ENCODE measurements at regions not wholly inside any gene's neighbourhood (a gene's known extent, or its start where the extent isn't known, plus 50 kb on each side); places are given as distances from the start of the nearest gene placed in this dataset.

DNA sequence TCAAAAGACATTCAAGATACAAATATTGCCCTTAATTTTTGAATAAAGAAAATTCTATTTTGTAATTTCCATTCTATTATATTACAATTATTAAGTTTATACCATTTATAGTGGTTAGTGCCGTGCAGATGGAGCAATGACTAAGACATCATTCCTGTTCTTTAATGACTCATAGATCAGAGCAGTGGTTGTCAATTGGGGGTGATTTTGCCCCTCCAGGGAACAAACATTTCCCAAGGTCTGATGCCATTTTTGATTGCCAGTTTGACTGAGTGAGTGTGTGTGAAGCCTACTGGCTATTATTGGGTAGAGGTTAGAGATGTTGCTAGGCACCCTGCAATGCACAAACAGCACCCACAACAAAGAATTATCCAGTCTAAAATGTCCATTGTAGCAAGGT is 97.9 kb upstream of the DDIT4L start:
- in situ Hi-C loops (cut with HindIII; ENCODE audit: low pct_unique_long_range_greater_than_20kb, low sequenced_read_pairs) = no loop called here
- no peak for DNase-seq (ENCODE audit: low read depth, low spot score)

DNA sequence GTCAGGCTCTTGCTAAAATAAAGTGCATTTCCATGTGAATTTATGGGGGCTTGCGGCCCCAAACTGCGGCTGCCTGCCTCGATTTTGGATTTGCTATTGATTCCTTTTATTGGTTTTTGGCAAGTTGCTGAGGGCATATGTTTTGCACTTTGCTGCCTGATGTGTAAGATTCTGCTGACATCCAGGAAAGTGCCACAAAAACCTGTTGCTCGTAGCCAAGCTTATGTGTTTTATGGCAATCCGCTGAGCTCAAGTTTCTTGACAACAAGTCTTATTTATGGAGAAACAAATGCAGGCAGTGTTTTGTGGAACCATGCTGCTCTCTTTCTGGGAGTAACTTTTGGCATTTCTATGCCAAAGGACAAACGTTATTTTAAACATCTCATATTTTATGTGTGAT is 97.3 kb upstream of the DDIT4L start:
- no peak for DNase-seq (ENCODE audit: low read depth, low spot score)
- in situ Hi-C loops (cut with HindIII; ENCODE audit: low pct_unique_long_range_greater_than_20kb, low sequenced_read_pairs) = no loop called here

DNA sequence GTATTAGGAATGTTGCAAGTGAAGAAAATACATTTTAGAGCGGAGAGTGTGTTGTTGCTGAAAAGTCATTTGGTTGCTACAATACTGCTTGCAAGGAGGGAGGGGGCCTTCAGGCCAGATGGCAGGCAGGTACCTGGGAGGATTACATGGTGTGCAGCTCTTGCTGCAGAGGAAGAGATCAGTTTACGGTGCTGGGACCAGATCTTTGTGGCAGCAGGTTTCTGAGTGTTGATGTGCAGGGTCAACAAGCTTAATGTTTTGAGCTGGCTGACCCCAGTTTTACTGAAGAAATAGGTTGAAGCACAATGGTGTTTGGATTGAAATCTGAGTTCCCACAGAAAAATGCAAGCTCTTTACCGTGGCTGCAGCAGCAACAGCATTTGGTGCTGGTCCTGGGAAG is 96.4 kb upstream of the DDIT4L start:
- in situ Hi-C loops (cut with HindIII; ENCODE audit: low pct_unique_long_range_greater_than_20kb, low sequenced_read_pairs) = no loop called here
- DNase-seq (ENCODE audit: low read depth, low spot score) = no peak

DNA sequence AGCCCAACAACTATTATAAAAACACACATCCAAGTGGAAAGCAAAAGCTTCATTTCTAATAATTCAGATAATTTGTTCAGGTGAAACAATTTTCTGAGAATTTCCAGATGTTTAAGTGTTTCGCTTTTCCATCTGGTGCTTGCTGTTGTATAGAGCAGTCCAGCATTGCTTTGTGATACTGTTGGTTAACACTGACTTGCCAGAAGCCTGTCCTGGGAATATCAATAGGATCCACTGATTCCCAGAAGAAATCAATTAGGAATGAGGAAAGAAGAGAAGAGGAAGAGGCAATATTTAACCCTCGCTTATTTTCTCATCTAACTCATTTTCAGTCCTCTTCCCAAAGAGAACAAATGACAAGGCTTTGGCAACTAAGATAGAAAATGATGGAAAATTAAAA is 94.9 kb upstream of the DDIT4L start:
- DNase-seq (ENCODE audit: low read depth, low spot score) = no peak
- in situ Hi-C loops (cut with HindIII; ENCODE audit: low pct_unique_long_range_greater_than_20kb, low sequenced_read_pairs) = no loop called here

DNA sequence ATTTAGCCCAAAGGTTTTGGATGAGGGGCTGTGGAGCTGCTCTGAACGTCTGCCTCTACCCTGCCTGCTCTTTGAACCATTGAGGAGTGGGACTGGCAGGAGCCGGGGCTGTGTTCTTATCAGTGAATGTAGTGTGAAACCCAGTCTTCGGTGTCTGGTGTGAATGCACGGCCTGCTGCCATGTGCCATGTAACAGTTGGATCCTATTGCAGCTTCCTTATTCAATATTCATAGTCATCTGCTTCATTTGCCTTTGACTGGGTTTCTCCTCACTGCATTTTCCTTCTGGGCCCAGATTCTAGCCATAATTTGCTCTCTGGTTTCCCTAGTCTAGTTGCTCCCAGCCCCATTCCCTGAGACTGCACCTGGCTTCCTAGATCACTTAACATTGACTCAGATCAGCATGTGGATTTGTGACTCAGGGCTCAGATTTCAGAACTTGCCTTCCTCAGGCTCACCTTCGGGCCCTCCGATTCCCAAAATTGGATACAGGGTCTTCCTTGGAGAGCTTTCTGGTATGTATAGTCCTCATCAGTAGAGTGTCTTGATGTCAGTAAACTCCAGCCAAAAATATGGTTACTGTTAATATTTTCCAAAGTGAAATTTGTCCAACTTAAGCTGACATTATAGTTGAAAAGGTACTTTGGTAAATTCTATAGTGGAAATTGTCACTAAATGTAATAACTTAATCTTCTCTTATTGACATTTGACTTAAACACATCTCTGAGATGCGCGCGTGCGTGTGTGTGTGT is 94.0 kb upstream of the DDIT4L start:
- in situ Hi-C loops (cut with HindIII; ENCODE audit: low pct_unique_long_range_greater_than_20kb, low sequenced_read_pairs) = no loop called here
- no peak for DNase-seq (ENCODE audit: low read depth, low spot score)

DNA sequence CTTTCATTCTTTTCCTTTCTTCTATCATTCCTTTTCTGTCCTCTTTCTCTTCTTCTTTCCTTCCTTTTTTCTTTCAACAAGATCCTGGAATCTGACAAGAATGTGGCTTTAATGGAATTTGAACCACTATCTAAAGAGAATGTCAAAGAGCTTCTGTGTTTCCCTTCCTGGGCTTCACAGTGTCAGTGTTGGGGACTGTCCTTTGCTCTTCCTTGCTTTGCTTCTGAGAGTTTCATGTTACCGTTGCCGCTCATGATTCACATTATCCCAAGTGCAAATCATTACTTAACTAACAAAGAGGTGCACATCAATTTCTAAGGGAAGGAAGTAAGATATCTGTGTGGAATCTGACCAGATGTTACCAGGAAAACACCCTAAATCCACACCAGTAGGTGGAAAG is 90.5 kb upstream of the DDIT4L start:
- DNase-seq (ENCODE audit: low read depth, low spot score) = no peak
- in situ Hi-C loops (cut with HindIII; ENCODE audit: low pct_unique_long_range_greater_than_20kb, low sequenced_read_pairs) = no loop called here

DNA sequence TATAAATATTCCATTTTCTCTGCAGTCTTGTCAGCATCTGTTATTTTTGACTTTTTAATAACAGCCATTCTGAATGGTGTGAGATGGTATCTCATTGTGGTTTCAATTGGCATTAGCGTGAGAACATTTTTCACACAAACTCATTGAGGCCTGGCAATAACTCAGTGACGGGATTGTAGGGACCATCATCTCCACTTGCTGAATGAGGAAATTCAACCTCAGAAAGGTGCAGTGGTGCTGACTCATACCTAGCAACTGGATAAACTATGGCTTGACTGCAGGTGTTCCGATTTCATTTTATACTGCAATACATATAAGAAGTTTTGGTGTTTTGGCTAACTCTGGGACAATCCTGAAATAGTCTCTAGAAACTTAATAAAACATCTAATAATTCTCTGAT is 88.3 kb upstream of the DDIT4L start:
- DNase-seq (ENCODE audit: low read depth, low spot score) = no peak
- in situ Hi-C loops (cut with HindIII; ENCODE audit: low pct_unique_long_range_greater_than_20kb, low sequenced_read_pairs) = no loop called here

DNA sequence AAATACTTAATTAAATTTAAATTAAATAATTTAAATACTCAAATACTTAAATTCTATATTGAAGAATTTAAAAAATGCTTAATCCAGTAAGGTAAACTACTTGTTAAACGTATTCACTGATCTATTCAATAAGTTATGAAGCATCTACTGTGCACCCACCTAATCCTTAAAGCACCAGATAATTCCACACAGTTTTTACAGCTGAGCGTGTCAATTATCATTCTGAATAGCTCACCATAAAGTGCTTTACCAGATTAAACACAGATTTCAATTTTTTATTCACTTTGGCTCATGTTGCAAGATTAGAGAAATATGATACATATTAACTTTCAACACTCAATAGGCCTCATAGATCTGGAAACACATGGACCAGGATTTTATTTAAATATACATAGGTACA is 79.2 kb upstream of the DDIT4L start:
- DNase-seq (ENCODE audit: low read depth, low spot score) = no peak
- in situ Hi-C loops (cut with HindIII; ENCODE audit: low pct_unique_long_range_greater_than_20kb, low sequenced_read_pairs) = no loop called here

DNA sequence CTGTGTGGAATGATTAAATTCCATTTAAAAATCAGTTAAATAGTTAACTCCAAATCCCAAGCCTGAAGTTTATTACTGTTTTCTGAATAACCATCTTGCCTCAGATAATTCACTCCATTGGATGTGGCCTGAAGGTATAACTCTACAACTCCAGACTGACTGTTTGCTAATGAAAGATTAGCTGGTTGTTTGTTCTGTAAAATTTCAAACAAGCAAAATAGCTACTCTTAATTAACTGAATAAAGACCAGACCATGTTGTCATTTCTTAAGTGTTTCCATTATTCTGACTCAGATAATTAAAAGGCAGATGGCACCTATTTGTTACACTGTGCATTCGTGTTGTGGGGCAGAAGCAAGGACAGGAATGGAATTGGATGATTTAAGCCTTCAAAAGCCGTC is 78.5 kb upstream of the DDIT4L start:
- in situ Hi-C loops (cut with HindIII; ENCODE audit: low pct_unique_long_range_greater_than_20kb, low sequenced_read_pairs) = no loop called here
- no peak for DNase-seq (ENCODE audit: low read depth, low spot score)

DNA sequence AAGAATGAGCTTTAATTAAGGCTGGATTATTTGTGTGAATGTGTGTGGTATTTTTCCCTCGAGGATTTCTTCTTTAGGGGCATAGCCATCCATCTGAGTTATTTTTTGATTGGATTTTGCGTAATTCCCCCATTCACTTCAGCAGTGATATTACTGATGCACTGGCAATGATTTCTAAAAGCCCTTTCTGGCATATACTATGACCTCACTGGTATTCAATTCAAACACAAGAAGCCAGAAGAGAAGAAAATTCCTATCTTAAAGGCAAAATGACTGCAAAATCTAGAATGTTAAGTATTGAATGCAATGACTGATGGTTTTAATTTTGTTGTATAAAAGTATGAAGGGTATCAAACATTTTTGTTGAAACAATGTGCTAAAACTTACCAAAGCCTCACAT is 71.1 kb upstream of the DDIT4L start:
- in situ Hi-C loops (cut with HindIII; ENCODE audit: low pct_unique_long_range_greater_than_20kb, low sequenced_read_pairs) = no loop called here
- no peak for DNase-seq (ENCODE audit: low read depth, low spot score)

DNA sequence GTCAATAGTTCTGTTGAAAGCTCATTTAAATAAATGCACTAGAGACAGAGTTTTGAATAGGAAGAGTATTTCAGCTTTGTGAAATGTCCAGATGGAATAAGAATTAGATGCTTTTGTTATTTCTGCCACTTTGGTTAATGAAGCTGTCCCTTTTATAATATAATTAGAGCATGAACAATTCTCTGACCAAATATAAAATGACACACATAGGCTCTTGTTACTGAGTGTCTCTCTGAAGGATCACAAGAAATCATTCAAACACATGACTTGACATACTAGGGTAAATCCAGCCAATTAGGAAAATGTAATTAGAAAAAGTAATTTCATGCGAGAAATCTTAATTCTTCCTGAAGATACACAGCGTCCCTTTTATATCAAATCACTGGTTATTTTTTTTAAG is 68.4 kb upstream of the DDIT4L start:
- DNase-seq (ENCODE audit: low read depth, low spot score) = no peak
- in situ Hi-C loops (cut with HindIII; ENCODE audit: low pct_unique_long_range_greater_than_20kb, low sequenced_read_pairs) = no loop called here

DNA sequence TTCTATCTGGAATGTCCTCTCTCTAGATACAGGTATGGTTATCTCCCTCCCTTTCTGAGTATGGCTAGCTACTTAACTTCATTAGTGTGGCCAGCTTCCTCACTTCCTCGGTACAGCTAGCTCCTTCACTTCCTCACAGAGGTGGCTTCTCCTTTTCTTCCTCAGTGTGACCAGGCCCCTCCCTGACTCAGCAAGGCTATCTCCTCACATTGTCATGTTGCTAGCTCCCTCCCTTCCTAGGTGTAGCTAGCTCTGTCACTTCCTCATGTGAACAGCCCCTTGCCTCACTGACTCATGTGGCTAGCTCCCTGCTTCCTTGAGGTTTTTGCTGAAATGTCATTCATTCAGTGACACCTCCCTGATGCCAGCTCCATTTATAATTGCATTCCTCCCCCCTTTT is 67.3 kb upstream of the DDIT4L start:
- DNase-seq (ENCODE audit: low read depth, low spot score) = no peak
- in situ Hi-C loops (cut with HindIII; ENCODE audit: low pct_unique_long_range_greater_than_20kb, low sequenced_read_pairs) = no loop called here

DNA sequence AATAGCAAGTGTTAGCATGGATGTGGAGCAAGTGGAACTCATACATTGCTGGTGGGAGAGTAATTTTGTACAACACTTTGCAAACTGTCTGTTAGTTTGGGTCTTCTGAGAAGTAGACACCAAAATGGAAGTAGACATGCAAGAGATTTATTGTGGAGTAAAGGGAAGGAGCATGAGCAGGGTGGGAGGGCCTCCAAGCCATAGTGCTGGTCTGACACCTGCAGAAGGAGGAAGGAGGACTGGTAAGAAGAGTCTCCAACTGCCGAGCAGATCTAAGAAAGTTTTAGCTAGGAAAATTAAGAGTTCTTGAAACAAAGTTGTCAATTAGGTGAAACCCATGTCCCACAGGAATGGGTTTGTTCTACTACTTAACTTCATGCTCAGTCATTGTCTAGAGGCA is 64.0 kb upstream of the DDIT4L start:
- in situ Hi-C loops (cut with HindIII; ENCODE audit: low pct_unique_long_range_greater_than_20kb, low sequenced_read_pairs) = no loop called here
- DNase-seq (ENCODE audit: low read depth, low spot score) = no peak

DNA sequence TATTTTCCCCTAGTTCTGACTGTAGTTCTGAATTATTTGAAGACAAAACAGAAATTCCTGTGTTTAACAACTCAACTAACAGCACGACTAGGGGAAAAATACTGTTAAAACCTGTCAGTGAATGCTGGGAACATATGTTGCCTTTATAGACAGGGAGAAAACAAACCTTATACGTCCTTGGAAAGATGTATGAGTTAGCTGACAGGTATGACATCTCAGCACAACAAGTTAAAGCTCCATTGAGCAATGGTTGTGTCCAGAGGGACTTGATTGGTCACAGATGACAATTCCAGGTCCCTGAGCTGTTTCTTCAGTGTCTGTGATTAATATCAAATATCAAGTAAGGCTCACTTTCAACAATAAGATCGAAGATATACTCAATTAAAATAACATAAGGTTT is 58.2 kb upstream of the DDIT4L start:
- DNase-seq (ENCODE audit: low read depth, low spot score) = no peak
- in situ Hi-C loops (cut with HindIII; ENCODE audit: low pct_unique_long_range_greater_than_20kb, low sequenced_read_pairs) = no loop called here

DNA sequence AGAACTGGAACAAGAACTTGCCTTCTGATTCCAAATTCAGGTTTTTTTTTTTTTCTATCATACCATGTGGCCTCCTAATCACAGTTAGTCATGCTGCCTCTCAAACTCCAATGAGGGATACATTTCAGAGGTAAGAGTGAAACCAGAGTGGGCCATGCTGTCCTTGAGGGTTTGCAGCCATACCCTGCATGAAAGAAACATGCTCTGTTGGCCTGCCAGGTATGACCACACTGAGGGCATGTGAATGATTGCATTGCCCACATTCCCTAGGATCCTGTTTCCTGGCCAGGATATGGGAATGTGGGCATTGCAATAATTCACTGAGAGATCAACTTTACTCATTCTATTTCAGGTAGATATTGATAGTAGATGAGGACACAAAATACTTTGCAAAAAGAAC is 56.4 kb upstream of the DDIT4L start:
- in situ Hi-C loops (cut with HindIII; ENCODE audit: low pct_unique_long_range_greater_than_20kb, low sequenced_read_pairs) = no loop called here
- no peak for DNase-seq (ENCODE audit: low read depth, low spot score)

DNA sequence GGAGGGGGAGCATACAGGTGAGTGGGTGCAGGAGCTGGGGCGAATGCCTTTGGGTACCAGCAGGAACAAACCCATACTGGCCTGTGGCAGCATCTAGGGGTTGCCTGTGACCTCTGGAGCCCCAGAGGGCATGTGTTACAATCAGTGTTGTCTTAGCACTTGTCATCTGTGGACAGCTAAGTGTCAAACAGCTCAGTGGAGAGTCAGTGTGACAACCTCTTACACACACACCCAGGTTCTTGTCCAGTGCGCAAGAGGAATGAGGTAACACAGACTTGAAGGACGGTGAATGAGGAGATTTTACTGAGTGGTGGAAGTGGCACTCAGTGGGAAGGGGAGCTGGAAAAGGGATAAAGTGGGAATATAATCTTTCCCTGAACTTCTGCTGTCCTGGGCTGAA is 54.1 kb upstream of the DDIT4L start:
- in situ Hi-C loops (cut with HindIII; ENCODE audit: low pct_unique_long_range_greater_than_20kb, low sequenced_read_pairs) = no loop called here
- DNase-seq (ENCODE audit: low read depth, low spot score) = no peak
